ENCODE measurements at regions not wholly inside any gene's neighbourhood (a gene's known extent, or its start where the extent isn't known, plus 50 kb on each side); places are given as distances from the start of the nearest gene placed in this dataset.
"Not testable (repeated sequence)": the region's sequence is repeated elsewhere in the genome, so short reads cannot be mapped to it uniquely, and the experiment has no call there.

DNA sequence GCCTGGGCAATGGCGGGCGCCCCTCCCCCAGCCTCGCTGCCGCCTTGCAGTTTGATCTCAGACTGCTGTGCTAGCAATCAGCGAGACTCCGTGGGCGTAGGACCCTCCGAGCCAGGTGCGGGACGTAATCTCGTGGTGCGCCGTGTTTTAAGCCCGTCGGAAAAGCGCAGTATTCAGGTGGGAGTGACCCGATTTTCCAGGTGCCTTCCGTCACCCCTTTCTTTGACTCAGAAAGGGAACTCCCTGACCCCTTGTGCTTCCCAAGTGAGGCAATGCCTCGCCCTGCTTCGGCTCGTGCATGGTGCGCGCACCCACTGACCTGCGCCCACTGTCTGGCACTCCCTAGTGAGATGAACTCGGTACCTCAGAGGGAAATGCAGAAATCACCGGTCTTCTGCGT, 815.9 kb upstream of the ARRDC3 start:
- TF ChIP-seq, protein P1, sequence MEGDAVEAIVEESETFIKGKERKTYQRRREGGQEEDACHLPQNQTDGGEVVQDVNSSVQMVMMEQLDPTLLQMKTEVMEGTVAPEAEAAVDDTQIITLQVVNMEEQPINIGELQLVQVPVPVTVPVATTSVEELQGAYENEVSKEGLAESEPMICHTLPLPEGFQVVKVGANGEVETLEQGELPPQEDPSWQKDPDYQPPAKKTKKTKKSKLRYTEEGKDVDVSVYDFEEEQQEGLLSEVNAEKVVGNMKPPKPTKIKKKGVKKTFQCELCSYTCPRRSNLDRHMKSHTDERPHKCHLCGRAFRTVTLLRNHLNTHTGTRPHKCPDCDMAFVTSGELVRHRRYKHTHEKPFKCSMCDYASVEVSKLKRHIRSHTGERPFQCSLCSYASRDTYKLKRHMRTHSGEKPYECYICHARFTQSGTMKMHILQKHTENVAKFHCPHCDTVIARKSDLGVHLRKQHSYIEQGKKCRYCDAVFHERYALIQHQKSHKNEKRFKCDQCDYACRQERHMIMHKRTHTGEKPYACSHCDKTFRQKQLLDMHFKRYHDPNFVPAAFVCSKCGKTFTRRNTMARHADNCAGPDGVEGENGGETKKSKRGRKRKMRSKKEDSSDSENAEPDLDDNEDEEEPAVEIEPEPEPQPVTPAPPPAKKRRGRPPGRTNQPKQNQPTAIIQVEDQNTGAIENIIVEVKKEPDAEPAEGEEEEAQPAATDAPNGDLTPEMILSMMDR (conservative IDR thresholded peaks at IDR 0.05 in 1 of 2, IDR thresholded peaks at IDR 0.05 in 1 of 2; ENCODE audit: extremely low read depth in 1 of 2, insufficient read depth in 1 of 2, low read depth in 1 of 2, low read length in 2 of 2) = not testable (repeated sequence)
- TF ChIP-seq EZH2 (IDR thresholded peaks at IDR 0.05; ENCODE audit: borderline replicate concordance, low read length) = not testable (repeated sequence)
